Choroid plexus epithelial cell (primary cell): ENCODE measurements at regions not wholly inside any gene's neighbourhood (a gene's known extent, or its start where the extent isn't known, plus 50 kb on each side); places are given as distances from the start of the nearest gene placed in this dataset.

Source experiments
- DNase-seq: peaks from one replicate; pipeline ENCODE4 v3.0.0-alpha.2; 2010; ENCODE audit warnings: low read depth
- H3K4me3 ChIP-seq: 2 replicates; pipeline ENCODE4 v1.5.1; 2011; ENCODE audit warnings: low read depth, mild to moderate bottlenecking, control low read depth, low read length, moderate library complexity
- CTCF ChIP-seq: conservative IDR thresholded peaks from 2 replicates; pipeline ENCODE4 v1.5.1; 2011; ENCODE audit warnings: low read depth, mild to moderate bottlenecking, control low read depth, inconsistent platforms, low read length, moderate library complexity

GRCh38 chr12:105698075-105698474 is 367.6 kb downstream of the C12orf75 start:
- TF ChIP-seq CTCF = no peak
- no peak for DNase-seq
- no peak overlapping the region for H3K4me3 ChIP-seq

GRCh38 chr12:105699209-105699608 is 368.7 kb downstream of the C12orf75 start:
- H3K4me3 ChIP-seq = no peak overlapping the region
- DNase-seq = no peak
- no peak for TF ChIP-seq CTCF

- no peak for TF ChIP-seq CTCF
- no peak overlapping the region for H3K4me3 ChIP-seq
- no peak for DNase-seq
Measured at GRCh38 chr12:105704787-105705186, 374.3 kb downstream of the C12orf75 start.

GRCh38 chr12:105705235-105705634 is 374.7 kb downstream of the C12orf75 start:
- no peak for DNase-seq
- TF ChIP-seq CTCF = no peak
- H3K4me3 ChIP-seq = no peak overlapping the region

GRCh38 chr12:105705765-105706164 is 375.3 kb downstream of the C12orf75 start:
- no peak overlapping the region for H3K4me3 ChIP-seq
- peak; percentile 88 for TF ChIP-seq CTCF
- DNase-seq = peak; percentile 86

GRCh38 chr12:105706321-105706972 is 376.0 kb downstream of the C12orf75 start:
- H3K4me3 ChIP-seq = no peak overlapping the region
- DNase-seq = peak; percentile 64
- no peak for TF ChIP-seq CTCF

- H3K4me3 ChIP-seq = no peak overlapping the region
- no peak for DNase-seq
- TF ChIP-seq CTCF = no peak
Measured at GRCh38 chr12:105706973-105707334, 376.5 kb downstream of the C12orf75 start.
